MCF 10A (cell line): ENCODE measurements at regions not wholly inside any gene's neighbourhood (a gene's known extent, or its start where the extent isn't known, plus 50 kb on each side); places are given as distances from the start of the nearest gene placed in this dataset.

Experiments
- BruUV-seq: library from RNA; stranded (reverse); fragments of 400-500 nt; replicated peaks from 2 replicates; lab custom pipeline; 2021; lab: Mats Ljungman, UMichigan
- CTCF ChIA-PET: fragments of 300-600 bp; sonication (Branson Sonifier 250); formaldehyde crosslinking; extraction: SDS; loops from one replicate; lab custom pipeline; 2021; ENCODE audit warnings: antibody characterized with exemption, inconsistent platforms; lab: Yijun Ruan, JAX
- POLR2A ChIA-PET: fragments of 300-600, 350-650 bp; sonication (Branson Sonifier 250); formaldehyde crosslinking; extraction: SDS; loops from one replicate; lab custom pipeline; 2020; ENCODE audit warnings: antibody characterized with exemption, inconsistent platforms; lab: Yijun Ruan, JAX
- DNase-seq: peaks from one replicate; pipeline ENCODE4 v3.0.0-alpha.2; 2018; ENCODE audit not compliant: unreplicated experiment
- H3K27ac Mint-ChIP-seq: one replicate; pipeline ENCODE4 v1.8.0; 2022; ENCODE audit warnings: mild to moderate bottlenecking, low read depth, mixed read lengths; ENCODE audit not compliant: unreplicated experiment
- H3K27me3 Mint-ChIP-seq: one replicate; pipeline ENCODE4 v1.8.0; 2022; ENCODE audit warnings: mixed read lengths; ENCODE audit not compliant: insufficient read depth, unreplicated experiment
- H3K36me3 Mint-ChIP-seq: one replicate; pipeline ENCODE4 v1.8.0; 2022; ENCODE audit warnings: mild to moderate bottlenecking, moderate library complexity, mixed read lengths; ENCODE audit not compliant: insufficient read depth, unreplicated experiment
- H3K4me1 Mint-ChIP-seq: one replicate; pipeline ENCODE4 v1.8.0; 2022; ENCODE audit warnings: mixed read lengths; ENCODE audit not compliant: insufficient read depth, unreplicated experiment
- H3K4me3 Mint-ChIP-seq: one replicate; pipeline ENCODE4 v1.8.0; 2022; ENCODE audit warnings: mild to moderate bottlenecking, moderate library complexity, mixed read lengths; ENCODE audit not compliant: unreplicated experiment
- H3K9me3 Mint-ChIP-seq: one replicate; pipeline ENCODE4 v1.8.0; 2022; ENCODE audit warnings: mixed read lengths; ENCODE audit not compliant: unreplicated experiment
- intact Hi-C: fragments of 100-400 bp; cut with micrococcal nuclease; formaldehyde crosslinking; loops from 2 replicates; pipeline ENCODE4 v1.14.1; 2022
- TF ChIP-seq, protein P1 (sequence below): fragments of 200-600 bp; IDR thresholded peaks from one replicate; pipeline ENCODE4 v1.8.0; 2022; ENCODE audit warnings: antibody characterized with exemption, mild to moderate bottlenecking; ENCODE audit not compliant: unreplicated experiment

DNA sequence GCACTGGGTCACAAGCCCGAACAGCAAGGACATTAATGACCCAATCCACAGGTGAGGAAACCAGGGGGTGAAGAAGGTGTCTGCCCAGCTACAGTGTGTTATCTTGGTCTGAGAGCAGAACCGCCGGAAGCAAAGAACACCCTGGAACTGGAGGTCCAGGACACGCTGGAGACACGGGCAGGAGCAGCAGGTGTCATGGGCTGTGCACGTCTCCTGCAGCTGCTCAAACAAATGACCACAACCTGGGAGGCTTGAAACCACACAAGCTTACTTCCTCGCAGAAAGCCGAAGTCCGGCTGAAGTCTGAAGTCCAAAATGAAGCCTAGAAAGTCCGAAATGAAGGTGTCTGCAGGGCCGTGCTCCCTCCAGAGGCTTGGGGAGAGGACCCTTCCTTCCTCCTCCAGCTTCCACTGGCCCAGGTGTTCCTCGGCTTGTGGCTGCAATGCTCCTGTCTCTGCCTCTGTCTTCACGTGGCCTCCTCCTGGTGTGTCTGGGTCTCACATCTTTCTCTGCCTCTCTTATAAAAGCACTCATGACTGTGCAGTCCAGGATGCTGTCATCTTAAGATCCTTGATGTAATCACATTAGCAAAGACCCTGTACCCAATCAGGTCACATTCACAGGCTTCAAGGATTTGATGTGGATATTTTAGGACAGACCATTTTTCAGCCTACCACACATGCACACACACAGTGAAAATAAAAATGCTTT lies 351.2 kb downstream of the C16orf95 start:
- Mint-ChIP-seq H3K27ac (no peak overlapping the region), H3K4me1 (peaks cover under 1% of the 10 kb centered on the region), H3K4me3 (no peak overlapping the region), H3K9me3 (no peaks in the 10 kb centered on the region), H3K27me3 (peaks cover 15% of the 10 kb centered on the region), H3K36me3 (no peaks in the 10 kb centered on the region)
- TF ChIP-seq, protein P1, sequence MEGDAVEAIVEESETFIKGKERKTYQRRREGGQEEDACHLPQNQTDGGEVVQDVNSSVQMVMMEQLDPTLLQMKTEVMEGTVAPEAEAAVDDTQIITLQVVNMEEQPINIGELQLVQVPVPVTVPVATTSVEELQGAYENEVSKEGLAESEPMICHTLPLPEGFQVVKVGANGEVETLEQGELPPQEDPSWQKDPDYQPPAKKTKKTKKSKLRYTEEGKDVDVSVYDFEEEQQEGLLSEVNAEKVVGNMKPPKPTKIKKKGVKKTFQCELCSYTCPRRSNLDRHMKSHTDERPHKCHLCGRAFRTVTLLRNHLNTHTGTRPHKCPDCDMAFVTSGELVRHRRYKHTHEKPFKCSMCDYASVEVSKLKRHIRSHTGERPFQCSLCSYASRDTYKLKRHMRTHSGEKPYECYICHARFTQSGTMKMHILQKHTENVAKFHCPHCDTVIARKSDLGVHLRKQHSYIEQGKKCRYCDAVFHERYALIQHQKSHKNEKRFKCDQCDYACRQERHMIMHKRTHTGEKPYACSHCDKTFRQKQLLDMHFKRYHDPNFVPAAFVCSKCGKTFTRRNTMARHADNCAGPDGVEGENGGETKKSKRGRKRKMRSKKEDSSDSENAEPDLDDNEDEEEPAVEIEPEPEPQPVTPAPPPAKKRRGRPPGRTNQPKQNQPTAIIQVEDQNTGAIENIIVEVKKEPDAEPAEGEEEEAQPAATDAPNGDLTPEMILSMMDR, result no peak
- intact Hi-C loops, result no loop called here
- POLR2A ChIA-PET, result interaction anchor here (0.9 kb wide), 1 partner anchor 45 kb away, joined by 3 read pairs; no protein-coding TSS in a partner anchor
- DNase-seq, result no peak
- CTCF ChIA-PET, result no interaction called here
- no TSS peak for BruUV-seq

DNA sequence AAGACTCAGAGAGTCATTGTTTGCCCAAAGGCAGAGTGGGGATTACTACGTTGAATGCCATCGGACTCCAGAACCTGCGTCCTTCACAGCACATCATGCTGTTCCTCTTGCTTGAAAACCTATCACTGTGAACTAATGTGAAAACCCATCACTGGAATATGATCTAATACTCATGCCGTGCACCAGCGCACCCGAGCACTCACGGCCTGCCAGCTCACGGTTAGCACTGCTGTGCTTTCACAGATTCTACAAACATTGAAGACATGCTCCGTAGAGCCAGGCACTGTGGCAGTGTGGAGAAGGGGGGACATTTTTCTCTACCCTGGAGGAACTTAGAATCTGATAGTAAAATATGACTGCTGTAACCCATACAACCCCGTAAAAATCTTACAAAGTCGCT lies 350.4 kb downstream of the C16orf95 start:
- DNase-seq, result no peak
- CTCF ChIA-PET, result no interaction called here
- intact Hi-C loops, result no loop called here
- POLR2A ChIA-PET, result no interaction called here
- Mint-ChIP-seq H3K27me3 (peaks cover 8% of the 10 kb centered on the region), H3K4me1 (no peaks in the 10 kb centered on the region), H3K9me3 (no peaks in the 10 kb centered on the region), H3K27ac (no peak overlapping the region), H3K36me3 (no peaks in the 10 kb centered on the region), H3K4me3 (no peak overlapping the region)
- TF ChIP-seq, protein P1, result no peak
- BruUV-seq, result no TSS peak

DNA sequence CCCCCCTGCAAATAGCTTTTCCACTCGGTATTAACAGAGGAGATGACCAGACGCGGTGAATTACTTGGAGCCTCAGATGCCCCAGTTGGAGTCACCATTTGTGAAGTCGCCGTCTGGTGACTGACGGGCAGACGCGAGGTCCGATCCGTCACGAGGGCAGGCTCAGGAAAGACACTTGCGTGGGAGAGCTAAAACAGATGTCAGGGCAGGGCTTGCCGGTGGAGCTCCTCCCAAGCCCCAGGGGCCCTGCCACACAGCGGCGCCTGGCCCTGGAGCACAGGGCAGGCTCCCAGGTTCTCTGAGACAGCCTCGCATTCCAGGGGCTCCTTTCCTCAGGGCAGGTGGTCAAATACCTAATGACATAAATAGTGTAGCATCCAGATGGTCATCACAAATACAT lies 348.3 kb downstream of the C16orf95 start:
- Mint-ChIP-seq H3K4me1 (no peaks in the 10 kb centered on the region), H3K36me3 (no peaks in the 10 kb centered on the region), H3K27ac (no peak overlapping the region), H3K4me3 (no peak overlapping the region), H3K9me3 (peaks cover 8% of the 10 kb centered on the region), H3K27me3 (no peaks in the 10 kb centered on the region)
- no TSS peak for BruUV-seq
- DNase-seq, result no peak
- POLR2A ChIA-PET, result no interaction called here
- intact Hi-C loops, result no loop called here
- TF ChIP-seq, protein P1, result no peak
- CTCF ChIA-PET, result no interaction called here

DNA sequence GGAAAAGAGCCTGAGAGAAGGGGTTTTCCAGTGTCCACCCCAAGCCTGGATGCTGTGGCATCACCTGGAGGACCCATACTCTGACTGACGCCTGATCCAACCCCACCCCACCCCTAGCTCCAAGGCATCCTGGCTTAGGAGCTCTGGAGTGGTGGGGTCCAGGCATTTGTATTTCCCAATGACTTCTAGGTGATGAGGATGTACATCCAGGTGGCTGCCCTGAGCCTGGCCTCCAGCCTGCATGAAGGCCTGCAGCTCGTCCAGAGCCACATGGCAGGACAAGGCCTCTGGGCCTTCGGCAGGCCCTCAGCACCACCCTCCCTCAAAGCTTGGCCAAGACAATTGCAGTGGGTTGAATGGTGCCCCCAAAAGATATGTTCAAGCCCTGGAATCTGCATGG lies 347.5 kb downstream of the C16orf95 start:
- H3K4me1 Mint-ChIP-seq, result no peaks in the 10 kb centered on the region
- TF ChIP-seq, protein P1, result no peak
- no peaks in the 10 kb centered on the region for H3K36me3 Mint-ChIP-seq
- intact Hi-C loops, result no loop called here
- H3K9me3 Mint-ChIP-seq, result peaks cover 8% of the 10 kb centered on the region
- no TSS peak for BruUV-seq
- no peak for DNase-seq
- POLR2A ChIA-PET, result no interaction called here
- H3K4me3 Mint-ChIP-seq, result no peak overlapping the region
- CTCF ChIA-PET, result no interaction called here
- no peaks in the 10 kb centered on the region for H3K27me3 Mint-ChIP-seq
- H3K27ac Mint-ChIP-seq, result no peak overlapping the region
